SK-N-SH treated with all-trans-retinoic acid at 6 μM for 48 hours (cell line): ENCODE measurements at regions not wholly inside any gene's neighbourhood (a gene's known extent, or its start where the extent isn't known, plus 50 kb on each side); places are given as distances from the start of the nearest gene placed in this dataset.

ENCODE experiments used
- ATAC-seq: fragments of 200-7000 bp; cut with Tn5 transposase; 3 replicates; pipeline ENCODE4 v1.9.1; 2020; ENCODE audit warnings: mild to moderate bottlenecking, moderate library complexity
- CSDC2 ChIP-seq: fragments of 250-450 bp; sonication (Bioruptor Pico); IDR thresholded peaks from 2 replicates; pipeline ENCODE4 v1.5.0; 2020; ENCODE audit warnings: mild to moderate bottlenecking, moderate library complexity
- CSRNP3 ChIP-seq: fragments of 250-450 bp; sonication (Bioruptor Pico); IDR thresholded peaks from 2 replicates; pipeline ENCODE4 v1.5.1; 2021; ENCODE audit warnings: mild to moderate bottlenecking, moderate library complexity
- GLIS3 ChIP-seq: fragments of 250-450 bp; sonication (Bioruptor Pico); IDR thresholded peaks from 2 replicates; pipeline ENCODE4 v1.5.0; 2020; ENCODE audit warnings: mild to moderate bottlenecking, moderate library complexity
- ISL1 ChIP-seq: fragments of 250-450 bp; sonication (Bioruptor Pico); IDR thresholded peaks from 2 replicates; pipeline ENCODE4 v2.1.2; 2022; ENCODE audit warnings: mild to moderate bottlenecking, moderate library complexity
- OSR1 ChIP-seq: fragments of 250-450 bp; sonication (Bioruptor Pico); IDR thresholded peaks from 2 replicates; pipeline ENCODE4 v1.8.0; 2022; ENCODE audit warnings: moderate library complexity, mild to moderate bottlenecking, inconsistent platforms
- PATZ1 ChIP-seq: fragments of 250-450 bp; sonication (Bioruptor Pico); IDR thresholded peaks from 2 replicates; pipeline ENCODE4 v1.8.0; 2020; ENCODE audit warnings: mild to moderate bottlenecking, moderate library complexity, borderline replicate concordance
- TCF4 ChIP-seq: fragments of 250-450 bp; sonication (Bioruptor Pico); IDR thresholded peaks from 2 replicates; pipeline ENCODE4 v1.8.0; 2021; ENCODE audit warnings: mild to moderate bottlenecking, moderate library complexity, borderline replicate concordance
- ZC3H10 ChIP-seq: fragments of 250-450 bp; sonication (Bioruptor Pico); IDR thresholded peaks from 2 replicates; pipeline ENCODE4 v1.5.1; 2021; ENCODE audit warnings: mild to moderate bottlenecking, moderate library complexity
- ZFP30 ChIP-seq: fragments of 450-650 bp; formaldehyde crosslinking; IDR thresholded peaks from 2 replicates; pipeline ENCODE4 v1.5.0; 2022; ENCODE audit warnings: mild to moderate bottlenecking, moderate library complexity
- ZNF565 ChIP-seq: fragments of 450-650 bp; formaldehyde crosslinking; conservative IDR thresholded peaks from 2 replicates; pipeline ENCODE4 v1.5.0; 2020; ENCODE audit warnings: low read depth, mild to moderate bottlenecking, moderate library complexity

- ATAC-seq = no peak
- TF ChIP-seq PATZ1 (no peak), GLIS3 (CRISPR knock-in tag) (no peak), CSDC2 (no peak), ZFP30 (CRISPR knock-in tag) (no peak), ZNF565 (CRISPR knock-in tag) (no peak), TCF4 (CRISPR knock-in tag) (no peak), CSRNP3 (CRISPR knock-in tag) (no peak), ISL1 (CRISPR knock-in tag) (no peak), OSR1 (CRISPR knock-in tag) (no peak), ZC3H10 (no peak)
Measured at GRCh38 chr4:74845834-74846233, 51.5 kb upstream of the BTC start.
